HG03135 (cell line): ENCODE measurements at regions not wholly inside any gene's neighbourhood (a gene's known extent, or its start where the extent isn't known, plus 50 kb on each side); places are given as distances from the start of the nearest gene placed in this dataset.

Experiments used
- ATAC-seq: cut with Tn5 transposase; IDR thresholded peaks from one replicate; pipeline ENCODE4 v1.9.1; 2021; ENCODE audit warnings: mild to moderate bottlenecking, moderate library complexity; ENCODE audit not compliant: unreplicated experiment

DNA sequence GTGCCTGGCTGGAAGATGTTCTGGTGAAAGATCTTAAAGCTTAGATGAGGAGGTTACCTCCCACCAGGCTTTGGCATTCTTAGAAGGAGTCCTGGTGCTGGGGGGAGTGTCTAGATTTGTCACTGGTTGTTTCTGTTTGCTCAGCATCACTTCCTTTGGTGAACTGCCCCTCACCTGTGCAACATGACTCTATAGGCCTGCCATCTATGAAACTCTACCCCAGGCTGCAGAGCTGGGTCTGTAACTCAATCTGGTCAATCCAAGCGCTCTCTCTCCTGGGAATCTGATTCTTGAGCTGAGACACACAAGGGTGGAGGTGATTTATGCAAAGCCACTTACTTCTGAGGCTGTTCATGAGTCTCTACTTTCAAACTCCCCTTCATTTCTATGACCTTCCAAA is 399.4 kb downstream of the NPIPA7 start:
- no peak for ATAC-seq

DNA sequence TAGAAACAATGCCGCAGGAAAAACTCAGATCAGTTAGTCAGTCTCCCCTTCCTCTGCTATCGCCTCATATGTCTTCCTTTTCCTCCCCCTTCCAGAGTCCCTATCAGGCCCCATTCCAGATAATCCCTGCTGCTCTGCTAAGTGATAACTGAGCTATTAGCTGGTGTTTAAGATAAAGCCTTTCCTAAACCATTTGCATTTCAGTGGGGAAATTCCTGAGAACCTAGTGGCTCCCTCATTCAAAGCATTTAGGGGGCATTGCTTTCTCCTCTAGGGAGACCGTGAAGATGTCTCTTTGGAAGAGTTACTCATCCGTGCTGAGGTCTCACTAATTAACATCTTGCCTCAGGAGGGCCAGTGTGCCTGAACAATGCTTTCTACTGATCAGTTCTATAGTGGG is 401.6 kb downstream of the NPIPA7 start:
- ATAC-seq, result no peak

DNA sequence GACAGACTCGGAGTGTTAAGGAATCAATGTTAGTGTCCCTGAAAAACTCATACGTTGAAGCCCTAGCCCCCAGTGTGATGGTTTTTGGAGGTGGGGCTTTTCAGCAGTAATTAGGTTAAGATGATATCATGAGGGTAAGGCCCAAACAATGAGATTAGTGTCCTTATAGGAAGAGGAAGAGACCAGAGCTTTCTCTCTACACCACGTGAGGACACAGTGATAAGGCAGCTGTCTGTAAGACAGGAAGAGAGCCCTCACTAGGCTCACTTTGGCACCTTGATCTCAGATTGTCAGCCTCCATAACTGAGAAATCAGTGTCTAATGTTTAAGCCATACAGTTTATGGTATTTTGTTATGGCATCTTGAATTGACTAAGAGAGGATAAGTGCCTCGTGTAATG is 403.2 kb downstream of the NPIPA7 start:
- ATAC-seq, result no peak

- no peak for ATAC-seq
Measured at GRCh38 chr16:16788004-16788403, 409.1 kb downstream of the NPIPA7 start.

- ATAC-seq, result no peak
Measured at GRCh38 chr16:16790597-16790996, 411.7 kb downstream of the NPIPA7 start.

- ATAC-seq, result no peak
Measured at GRCh38 chr16:16791051-16791450, 412.1 kb downstream of the NPIPA7 start.

DNA sequence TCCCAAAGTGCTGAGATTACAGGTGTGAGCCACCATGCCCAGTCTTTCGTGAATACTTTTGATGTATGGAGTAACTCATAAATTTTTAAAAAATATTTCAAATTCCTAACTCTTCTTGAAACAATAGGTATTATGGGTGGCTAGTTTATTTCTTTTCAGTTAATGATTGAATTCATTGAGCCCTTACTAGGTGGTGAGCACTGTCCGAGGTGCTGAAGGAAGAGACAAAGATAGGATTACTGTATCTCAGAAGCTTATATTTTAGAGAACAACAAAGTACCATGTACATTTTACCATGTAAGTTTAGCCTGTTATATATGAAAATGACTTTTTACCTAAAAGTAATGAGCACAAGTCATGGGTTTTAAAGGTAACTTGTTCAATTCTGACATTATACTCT is 418.3 kb downstream of the NPIPA7 start:
- no peak for ATAC-seq

GRCh38 chr16:16798504-16798903 is 419.6 kb downstream of the NPIPA7 start:
- ATAC-seq, result no peak

GRCh38 chr16:16805809-16806208 is 426.9 kb downstream of the NPIPA7 start:
- no peak for ATAC-seq

- no peak for ATAC-seq
Measured at GRCh38 chr16:16815641-16816040, 436.7 kb downstream of the NPIPA7 start.

DNA sequence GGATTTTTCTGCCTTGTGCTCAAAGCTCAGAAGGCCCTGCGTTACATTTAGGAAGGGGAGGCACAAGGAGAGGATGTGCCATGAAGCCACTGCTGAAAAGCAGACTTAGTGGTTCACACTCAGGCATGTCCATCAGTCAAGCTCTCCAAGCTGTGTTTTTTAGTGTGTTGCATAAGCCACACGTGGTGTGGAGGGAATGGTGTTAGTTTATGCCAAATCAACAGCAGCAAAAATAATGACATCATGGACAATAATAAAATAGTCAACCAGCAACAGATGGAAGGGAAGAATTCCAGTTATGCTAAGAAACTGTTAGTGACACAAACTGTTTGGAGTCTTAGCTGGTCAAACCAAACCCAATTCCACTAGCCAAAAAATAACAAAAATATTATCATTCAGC is 438.3 kb downstream of the NPIPA7 start:
- ATAC-seq, result no peak

DNA sequence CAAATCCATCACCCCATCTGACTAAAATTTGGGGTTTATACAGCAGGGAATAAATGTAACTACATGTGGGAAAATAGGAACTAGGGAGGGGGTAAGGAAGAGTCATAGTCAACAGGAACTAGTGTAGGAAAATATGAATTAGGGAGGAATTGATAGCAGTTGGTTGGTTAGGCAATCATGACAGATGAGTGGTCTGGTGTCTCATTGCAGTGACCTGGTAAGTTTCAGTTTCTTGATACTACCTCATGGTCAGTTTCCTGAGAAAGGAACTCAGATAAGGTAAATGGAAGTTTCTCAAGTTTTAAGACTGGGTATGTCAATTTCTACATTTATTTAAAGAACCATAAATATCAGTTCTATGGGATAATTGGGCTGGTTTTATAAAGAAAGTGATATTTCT is 442.3 kb downstream of the NPIPA7 start:
- no peak for ATAC-seq

DNA sequence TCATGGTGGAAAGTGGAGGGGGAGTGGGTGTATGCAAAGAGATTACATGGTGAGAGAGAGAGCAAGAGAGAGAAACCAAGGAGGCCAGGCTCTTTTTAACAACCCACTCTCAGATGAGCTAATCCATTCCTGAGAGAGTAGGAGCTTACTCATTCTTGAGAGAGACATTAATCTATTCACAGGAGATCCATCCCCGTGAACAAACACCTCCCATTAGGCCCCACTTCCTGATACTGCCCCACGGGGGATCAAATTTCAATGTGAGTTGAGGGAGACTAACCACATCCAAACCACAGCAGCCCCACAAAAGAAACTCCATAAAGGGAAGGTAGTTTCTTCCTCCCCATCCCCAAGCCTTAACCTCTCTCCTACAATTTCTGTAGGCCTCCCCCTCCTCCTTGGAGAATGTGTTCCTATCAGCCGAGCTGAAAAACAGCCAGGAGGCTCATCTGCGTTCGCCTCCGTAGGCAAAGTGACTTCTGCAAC is 450.0 kb downstream of the NPIPA7 start:
- no peak for ATAC-seq

DNA sequence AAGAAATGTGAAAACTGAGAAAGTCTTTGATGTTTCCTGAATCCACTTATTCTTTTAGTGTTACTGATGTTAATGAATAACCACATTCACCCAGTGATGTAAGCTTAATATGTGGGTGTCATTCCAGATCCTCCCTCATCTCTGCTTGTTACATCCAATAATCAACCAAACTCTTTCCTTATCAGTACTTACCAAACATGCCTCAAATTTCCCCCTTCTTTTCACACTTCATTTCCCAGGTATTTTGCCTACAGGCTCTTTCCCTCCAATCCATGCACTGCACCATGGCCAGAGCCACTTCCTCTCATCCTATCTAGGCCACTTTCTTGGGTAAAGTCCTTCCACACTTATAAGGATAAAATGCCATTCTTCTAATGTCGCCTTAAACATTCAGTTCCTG is 451.5 kb downstream of the NPIPA7 start:
- ATAC-seq, result no peak

DNA sequence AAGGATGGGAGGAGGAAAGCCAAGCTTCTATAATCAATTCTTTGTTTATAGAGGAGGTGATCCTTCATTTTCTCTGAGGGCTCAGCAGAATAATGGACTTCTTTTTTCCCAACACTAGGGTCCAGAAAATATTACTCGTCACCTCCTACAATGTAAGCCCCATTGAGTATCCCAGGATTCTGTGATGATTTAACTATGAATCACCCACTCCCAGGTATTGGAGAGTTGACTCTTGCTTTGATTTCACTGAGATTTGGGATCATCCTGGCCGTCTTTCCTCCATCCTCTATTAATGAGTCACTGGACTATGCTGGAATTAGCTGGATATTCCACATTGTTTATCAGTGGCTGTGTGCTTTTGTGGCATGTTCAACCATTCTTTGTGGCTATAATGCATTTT is 452.0 kb downstream of the NPIPA7 start:
- no peak for ATAC-seq

- ATAC-seq, result no peak
Measured at GRCh38 chr16:16833165-16833564, 454.2 kb downstream of the NPIPA7 start.

- no peak for ATAC-seq
Measured at GRCh38 chr16:16850274-16850673, 471.3 kb downstream of the NPIPA7 start.

GRCh38 chr16:16857012-16857411 is 478.1 kb downstream of the NPIPA7 start:
- ATAC-seq, result no peak

DNA sequence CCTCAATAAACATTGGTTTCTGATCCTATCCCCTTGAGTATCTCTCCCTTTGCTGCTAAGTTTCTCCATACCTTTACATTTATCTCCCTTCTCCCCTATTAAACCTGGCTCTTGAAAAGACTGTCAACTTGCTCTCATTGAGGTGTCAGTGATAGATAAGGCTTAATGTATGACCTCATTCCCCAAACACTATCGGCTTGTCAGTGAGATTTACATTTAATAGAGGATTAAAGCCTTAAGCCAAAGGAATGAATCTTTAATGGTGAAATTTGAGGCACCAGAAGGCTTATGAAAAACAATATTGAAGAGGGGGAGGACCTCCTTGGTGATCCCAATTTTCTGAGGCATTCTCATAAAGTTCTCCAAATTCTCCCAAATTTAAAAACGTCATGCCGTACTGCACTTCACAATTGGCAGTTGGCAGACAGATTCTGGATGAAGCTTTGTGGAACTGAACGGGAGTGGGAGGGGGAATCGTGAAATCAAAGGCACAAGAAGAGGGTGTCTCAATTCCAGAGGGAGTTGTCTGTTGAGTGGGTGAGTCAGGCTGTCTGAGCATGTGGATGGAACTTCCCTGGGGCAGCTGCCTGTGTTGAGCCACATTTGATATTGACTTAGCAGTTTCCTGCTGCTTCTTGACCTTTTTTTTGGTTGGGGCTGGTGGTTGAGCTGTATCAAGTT is 478.8 kb downstream of the NPIPA7 start:
- no peak for ATAC-seq

DNA sequence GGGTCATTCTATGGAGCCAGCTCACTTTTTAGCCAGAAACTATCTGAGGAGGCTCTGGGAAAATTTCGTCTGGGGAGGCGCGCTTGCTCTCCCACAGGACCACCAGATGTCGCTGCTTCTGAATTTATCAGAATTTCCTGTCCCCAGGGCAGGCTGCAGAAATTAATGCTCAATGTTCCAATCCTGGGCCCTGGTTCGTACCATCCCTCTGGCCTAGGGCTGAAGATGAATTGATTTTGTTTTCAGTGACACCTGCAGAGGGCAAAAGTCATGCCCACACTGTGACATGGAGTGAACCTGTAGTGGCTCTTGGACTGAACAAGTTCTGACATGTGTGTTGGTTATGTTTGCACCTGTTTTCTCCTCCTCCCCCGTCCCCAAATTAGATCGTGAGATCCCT is 482.6 kb downstream of the NPIPA7 start:
- ATAC-seq, result no peak

GRCh38 chr16:16863672-16864071 is 484.7 kb downstream of the NPIPA7 start:
- ATAC-seq, result no peak

DNA sequence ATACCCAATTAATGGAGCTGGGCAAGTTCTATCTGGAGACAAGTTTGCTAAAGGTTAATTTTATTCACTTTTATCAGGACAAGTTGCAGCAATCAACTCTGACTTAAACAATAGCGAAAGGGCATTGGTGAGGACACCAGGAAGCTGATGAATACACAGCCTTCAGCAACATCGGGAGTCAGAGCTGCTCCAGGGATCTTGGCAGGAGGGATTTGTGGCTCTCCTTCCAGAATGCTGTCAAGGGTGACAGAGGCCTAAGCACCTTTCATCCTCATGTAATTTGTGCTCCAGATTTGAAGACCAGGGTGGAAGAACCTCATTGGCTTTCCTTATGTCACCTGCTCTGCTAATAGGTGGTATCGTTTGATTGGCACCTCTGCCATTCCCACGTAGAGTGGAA is 485.6 kb downstream of the NPIPA7 start:
- ATAC-seq, result no peak

- ATAC-seq, result no peak
Measured at GRCh38 chr16:16865374-16865773, 486.4 kb downstream of the NPIPA7 start.
